HG03469 (cell line): ENCODE measurements at regions not wholly inside any gene's neighbourhood (a gene's known extent, or its start where the extent isn't known, plus 50 kb on each side); places are given as distances from the start of the nearest gene placed in this dataset.
"Not testable (repeated sequence)": the region's sequence is repeated elsewhere in the genome, so short reads cannot be mapped to it uniquely, and the experiment has no call there.

Source experiments
- ATAC-seq: cut with Tn5 transposase; IDR thresholded peaks from one replicate; pipeline ENCODE4 v1.9.1; 2021; ENCODE audit warnings: mild to moderate bottlenecking, moderate library complexity, moderate number of reproducible peaks; ENCODE audit not compliant: unreplicated experiment

DNA sequence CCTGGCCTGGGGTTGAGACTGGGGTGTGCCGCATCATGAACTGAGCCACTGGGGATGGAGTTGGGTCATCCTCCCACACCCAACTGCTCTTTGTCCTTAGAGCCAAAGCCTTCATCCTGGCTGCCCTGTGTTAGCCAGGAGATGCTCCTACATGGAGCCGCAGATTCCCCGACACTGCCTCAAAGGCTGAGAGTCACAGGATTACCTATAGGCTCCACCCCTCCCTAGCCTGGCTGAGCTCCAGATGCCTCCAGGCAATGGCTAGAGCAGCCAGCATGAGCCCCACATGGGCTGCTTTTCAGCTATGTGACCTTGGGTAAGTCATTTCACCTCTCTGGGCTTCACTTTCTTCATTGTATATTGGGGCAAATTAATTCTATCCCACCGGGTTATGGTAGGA lies 119.9 kb upstream of the POU3F1 start:
- no peak for ATAC-seq

- no peak for ATAC-seq
Measured at GRCh38 chr1:38153778-38154470, 107.3 kb upstream of the POU3F1 start.

- no peak for ATAC-seq
Measured at GRCh38 chr1:38153066-38153777, 106.6 kb upstream of the POU3F1 start.

GRCh38 chr1:38152351-38153065 lies 105.9 kb upstream of the POU3F1 start:
- no peak for ATAC-seq

DNA sequence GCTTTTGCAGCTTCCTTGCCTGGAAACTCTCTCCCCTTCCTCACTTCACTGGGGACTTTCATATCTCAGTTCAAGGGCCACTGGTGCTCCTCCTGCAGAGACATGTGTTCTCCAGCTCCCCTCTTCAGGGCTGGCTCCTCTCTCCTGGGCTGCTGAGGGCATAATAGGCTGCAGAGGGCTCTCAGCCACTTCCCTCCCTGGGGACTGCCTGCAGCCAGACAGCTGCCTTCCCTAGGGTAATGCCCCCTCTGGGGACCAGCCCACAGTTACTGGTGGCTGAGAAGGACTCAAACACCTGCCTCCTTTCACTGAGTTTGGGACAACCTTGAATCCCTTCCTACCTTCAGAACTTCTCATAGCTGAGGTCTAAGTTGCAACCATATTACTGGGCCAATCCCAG lies 104.8 kb upstream of the POU3F1 start:
- no peak for ATAC-seq

GRCh38 chr1:38146079-38146478 lies 99.5 kb upstream of the POU3F1 start:
- ATAC-seq: not testable (repeated sequence)

GRCh38 chr1:38142606-38143005 lies 96.0 kb upstream of the POU3F1 start:
- ATAC-seq: no peak

GRCh38 chr1:38141483-38141882 lies 94.9 kb upstream of the POU3F1 start:
- no peak for ATAC-seq

- ATAC-seq: no peak
Measured at GRCh38 chr1:38139738-38140487, 93.3 kb upstream of the POU3F1 start.

GRCh38 chr1:38138498-38139233 lies 92.1 kb upstream of the POU3F1 start:
- no peak for ATAC-seq

- no peak for ATAC-seq
Measured at GRCh38 chr1:38137164-38137563, 90.6 kb upstream of the POU3F1 start.

DNA sequence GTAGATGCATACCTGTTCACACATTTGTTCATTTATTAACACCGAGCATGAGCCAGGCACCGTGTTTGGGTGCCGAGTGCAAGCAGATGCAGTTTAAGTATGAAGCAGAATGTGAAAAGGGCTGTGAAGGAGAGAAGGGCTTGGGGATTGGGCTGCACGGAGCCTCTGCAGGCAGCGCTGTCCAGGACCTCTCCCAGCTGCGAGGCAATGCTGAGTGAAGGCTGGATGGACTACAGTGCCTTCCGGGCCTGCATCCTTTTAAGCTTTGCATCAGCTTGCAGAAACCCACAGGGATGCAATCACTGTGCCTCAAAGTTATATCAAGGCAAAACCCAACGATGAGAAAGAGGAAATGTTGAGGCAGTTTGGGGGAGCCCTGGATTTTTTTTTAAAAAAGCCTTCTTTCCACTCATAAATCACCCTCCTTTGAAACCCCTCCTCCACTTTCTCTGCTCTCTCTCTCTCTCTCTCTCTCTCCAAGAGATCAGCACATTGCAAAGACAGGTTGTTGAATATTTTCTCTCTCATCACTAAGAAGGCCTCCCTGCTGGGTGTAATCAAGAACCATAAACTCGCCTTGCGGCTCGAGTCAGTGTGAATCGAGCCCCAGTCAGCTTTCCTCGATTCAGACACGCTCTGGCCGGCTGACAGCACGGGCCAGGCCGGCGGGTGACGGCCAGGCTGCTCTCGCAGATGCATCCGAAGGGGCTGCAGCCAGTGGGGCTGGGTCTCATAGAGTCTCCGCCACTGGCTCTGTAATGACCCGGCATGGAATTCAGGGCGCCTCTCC lies 89.2 kb upstream of the POU3F1 start:
- ATAC-seq: no peak

DNA sequence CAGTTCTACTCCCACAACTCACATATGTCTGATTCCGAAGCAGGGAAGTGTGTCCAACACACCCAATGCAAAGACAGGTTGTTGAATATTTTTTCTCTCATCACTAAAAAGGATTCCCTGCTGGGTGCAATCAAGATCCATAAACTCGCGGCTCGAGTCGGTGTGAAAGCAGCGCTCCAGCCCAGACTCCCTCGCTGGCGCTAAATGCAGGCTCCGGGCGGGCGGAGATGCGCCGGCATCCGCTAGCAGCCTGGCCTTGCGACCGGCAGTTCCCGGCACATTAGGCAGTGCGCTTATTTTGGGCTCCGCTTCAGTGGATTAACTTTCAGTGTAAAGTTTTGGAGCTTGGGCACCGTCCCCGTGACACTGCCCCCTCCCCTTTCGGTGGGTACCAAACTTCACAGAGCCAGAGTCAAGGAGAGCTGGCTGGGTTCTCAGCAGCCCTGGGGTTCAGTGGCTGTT lies 87.7 kb upstream of the POU3F1 start:
- no peak for ATAC-seq

DNA sequence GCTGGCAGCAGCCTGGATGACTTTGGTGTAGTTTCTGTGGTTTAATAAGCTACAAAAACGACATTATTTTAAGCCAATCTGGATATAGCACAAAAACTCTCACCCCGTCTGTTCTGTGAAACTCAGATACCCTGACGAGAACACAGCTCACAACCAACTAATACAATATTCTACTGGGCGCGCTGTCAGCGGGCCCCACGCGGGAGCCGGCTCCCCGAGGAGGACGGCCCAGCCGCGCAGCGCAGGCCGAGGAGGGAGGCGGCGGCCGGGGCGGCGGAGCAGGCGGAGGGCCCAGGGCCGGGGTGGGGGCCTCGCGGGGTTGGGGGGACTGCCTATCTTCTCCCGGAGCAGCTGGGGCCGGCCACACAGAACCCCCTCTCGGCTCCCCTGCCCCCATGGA lies 87.2 kb upstream of the POU3F1 start:
- ATAC-seq: no peak

DNA sequence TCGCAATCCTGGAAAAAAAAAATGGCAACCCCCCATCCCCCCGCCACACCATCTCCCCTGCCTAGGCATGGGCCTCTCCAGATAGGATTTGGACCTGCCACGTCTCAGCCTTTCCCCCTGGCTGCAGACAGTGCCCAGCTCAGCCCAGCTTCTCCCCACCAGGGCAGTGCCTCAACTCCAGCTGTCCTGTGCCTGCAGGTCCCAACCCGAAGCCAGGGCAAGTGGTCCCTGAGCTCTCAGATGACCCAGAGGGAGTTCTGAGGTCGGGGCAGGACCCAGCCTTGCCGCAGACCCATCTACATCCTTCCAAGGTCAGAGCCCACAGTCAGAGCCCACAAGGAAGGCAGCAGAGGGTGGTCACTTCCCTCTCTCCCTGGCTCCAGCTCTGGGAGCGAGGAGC lies 86.7 kb upstream of the POU3F1 start:
- no peak for ATAC-seq

GRCh38 chr1:38132681-38133080 lies 86.1 kb upstream of the POU3F1 start:
- no peak for ATAC-seq

DNA sequence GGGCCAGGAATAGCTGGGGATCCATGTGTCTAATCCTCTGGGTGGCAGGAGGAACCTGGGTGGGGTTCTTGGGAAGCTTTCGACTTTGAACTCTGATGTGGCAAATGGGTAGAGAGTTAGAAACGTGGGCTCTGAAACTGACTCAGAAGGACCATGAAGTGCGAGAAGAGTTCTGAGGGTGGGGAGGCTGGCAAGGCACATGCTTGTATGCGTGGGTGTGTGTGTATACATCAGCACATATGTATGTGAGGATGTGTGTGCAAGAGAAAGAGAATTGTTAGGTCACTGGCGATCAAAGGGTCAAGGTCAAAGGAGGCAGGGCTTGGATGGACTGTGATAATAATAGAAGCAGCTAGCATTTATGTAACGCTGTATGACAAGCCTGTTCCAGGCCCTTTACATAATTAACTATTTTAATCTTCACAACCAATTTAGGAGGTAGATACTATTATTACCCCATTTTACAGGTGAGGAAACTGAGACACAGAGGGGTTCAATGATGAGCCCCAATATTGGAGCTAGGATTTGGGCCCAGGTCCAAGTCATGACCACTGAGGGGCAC lies 84.5 kb upstream of the POU3F1 start:
- no peak for ATAC-seq

- ATAC-seq: no peak
Measured at GRCh38 chr1:38129971-38130370, 83.4 kb upstream of the POU3F1 start.

GRCh38 chr1:38129473-38129872 lies 82.9 kb upstream of the POU3F1 start:
- no peak for ATAC-seq
